ENCODE measurements at regions not wholly inside any gene's neighbourhood (a gene's known extent, or its start where the extent isn't known, plus 50 kb on each side); places are given as distances from the start of the nearest gene placed in this dataset.
"Not testable (repeated sequence)": the region's sequence is repeated elsewhere in the genome, so short reads cannot be mapped to it uniquely, and the experiment has no call there.

DNA sequence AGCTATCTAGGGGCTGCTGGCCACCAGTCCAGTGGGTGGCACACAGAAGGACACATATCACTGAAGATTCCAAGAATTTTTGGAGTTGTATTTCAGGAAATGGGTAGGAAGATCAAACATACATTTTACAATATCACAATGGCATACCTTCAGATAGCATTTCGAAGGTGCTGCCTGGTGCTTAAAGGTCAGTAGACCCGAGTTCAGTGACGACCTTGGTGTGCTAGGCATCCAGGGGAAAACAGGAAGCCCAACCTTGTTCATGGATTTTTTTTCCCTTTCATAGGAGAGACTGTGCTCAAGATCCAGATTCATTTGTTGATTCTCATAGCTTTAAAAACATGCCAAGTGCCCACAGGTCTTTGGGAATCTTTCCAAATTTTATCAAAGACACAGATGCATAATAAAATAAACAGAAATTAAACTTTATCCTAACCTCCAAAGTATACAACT is 51.0 kb upstream of the RCBTB2 start:
- no peak for DNase-seq (ENCODE audit: extremely low read depth, low read depth, low spot score)

DNA sequence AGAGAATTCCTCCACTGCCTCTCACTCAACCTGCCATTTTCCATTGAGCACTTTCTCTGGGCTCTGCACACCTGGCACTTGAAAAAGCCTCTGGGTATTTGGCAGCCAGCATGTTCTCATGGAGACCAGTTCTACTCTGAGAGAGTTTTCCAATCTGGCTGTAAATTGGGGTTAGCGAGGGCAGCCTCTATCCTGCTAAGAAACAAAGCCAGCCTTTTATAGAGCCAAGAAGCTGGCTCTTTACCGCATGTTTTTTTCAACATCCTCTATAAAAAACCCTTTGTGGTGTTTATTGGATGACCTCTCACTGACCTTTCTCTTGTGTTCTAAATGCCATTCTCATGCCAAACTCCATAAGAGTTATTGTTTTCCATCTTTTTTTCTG is 52.6 kb upstream of the RCBTB2 start:
- peak; percentile 77 for DNase-seq (ENCODE audit: extremely low read depth, low read depth, low spot score)

DNA sequence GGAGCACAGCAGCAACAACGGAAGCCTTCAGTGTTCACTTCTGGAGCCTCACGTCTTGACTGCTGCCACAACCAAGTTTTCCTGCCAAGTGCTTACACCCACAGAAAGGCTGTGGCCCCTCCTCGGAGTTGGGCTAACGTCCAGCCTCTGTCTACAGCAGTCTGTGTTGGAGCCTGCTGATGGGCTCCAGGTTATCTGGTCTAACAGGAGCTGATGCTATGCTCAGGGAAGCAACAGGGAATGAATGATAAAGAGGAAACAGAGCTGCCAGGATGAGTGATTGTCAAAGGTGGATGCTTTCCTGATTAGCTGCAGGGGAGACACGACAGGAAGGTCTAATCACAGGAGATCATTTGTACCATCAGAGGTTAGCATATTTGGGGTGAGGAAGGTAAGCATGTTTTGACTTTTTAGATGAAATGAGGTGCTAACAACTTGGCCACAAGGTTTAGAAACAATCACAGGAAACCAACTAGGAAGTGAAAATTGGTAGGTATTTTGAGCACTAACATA is 53.8 kb upstream of the RCBTB2 start:
- DNase-seq (ENCODE audit: extremely low read depth, low read depth, low spot score) = no peak

GRCh38 chr13:48588120-48588519 is 55.2 kb upstream of the RCBTB2 start:
- no peak for DNase-seq (ENCODE audit: extremely low read depth, low read depth, low spot score)

GRCh38 chr13:48590141-48590901 is 57.4 kb upstream of the RCBTB2 start:
- DNase-seq (ENCODE audit: extremely low read depth, low read depth, low spot score) = no peak

DNA sequence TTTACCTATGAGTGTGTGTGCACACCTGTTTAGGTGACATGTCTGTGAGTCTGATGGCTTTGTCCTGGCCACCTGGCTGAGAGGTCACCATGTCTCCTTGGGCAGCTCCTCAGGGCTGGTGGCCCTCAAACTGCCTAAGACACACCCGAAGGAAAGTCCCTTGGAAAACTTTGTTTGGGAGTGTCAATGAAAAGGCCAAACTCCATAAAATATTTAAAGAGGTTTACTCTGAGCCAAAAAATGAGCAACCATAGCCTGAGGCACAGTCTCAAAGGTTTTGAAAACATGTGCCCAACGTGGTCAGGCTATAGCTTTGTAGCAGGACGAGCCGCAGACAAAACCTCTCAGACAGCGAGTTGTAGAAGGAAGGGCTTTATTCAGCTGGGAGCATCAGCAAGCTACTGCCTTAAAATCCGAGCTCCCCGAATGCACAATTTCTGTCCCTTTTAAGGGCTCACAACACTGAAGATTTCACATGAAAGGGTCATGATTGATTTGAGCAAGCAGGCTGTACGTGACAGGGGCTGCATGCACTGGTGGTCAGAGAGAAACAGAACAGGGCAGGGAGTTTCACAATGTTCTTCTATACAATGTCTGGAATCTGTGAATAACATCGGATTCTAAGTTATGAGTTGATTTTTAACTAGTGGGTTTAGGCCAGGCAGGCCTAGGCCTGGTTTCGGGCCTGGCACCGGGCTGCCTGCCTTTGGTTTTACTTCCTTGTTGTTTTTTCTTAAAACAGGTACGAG is 58.4 kb upstream of the RCBTB2 start:
- DNase-seq (ENCODE audit: extremely low read depth, low read depth, low spot score) = not testable (repeated sequence)

DNA sequence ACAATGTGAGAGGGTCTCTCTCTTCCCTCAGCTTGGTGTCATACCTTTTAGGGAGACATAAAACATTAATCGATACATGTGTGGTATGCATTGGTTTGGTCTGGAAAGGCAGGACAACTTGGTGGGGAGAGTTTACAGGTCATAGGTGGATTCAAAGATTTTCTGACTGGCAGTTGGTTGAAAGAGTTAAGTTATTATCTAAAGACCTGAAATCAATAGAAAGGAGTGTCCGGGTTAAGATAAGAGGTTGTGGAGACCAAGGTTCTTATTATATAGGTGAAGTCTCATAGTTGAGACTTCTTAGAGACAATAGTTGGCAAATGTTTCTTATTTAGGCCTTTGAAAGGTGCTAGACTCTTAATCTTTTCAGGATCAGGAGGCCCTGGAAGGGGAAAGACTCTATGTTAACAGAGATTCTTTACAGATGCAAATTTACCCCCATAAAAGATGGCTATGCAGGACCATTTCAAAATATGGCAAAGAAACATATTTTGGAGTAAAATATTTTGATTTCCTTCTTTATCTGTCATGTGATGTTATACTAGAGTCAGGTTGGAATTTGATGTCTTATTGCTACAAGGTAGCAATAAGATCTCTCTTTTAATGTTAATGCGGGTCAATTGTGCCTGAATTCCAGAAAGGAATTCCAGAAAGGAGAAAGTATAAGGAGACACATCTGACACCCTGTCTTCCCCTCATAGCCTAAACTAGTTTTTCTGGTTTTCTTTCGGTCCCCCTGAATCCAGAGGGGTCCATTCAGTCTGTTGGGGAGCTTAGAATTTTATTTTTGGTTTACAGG is 59.2 kb upstream of the RCBTB2 start:
- no peak for DNase-seq (ENCODE audit: extremely low read depth, low read depth, low spot score)

- no peak for DNase-seq (ENCODE audit: extremely low read depth, low read depth, low spot score)
Observed at GRCh38 chr13:48592688-48593049, 59.8 kb upstream of the RCBTB2 start.

DNA sequence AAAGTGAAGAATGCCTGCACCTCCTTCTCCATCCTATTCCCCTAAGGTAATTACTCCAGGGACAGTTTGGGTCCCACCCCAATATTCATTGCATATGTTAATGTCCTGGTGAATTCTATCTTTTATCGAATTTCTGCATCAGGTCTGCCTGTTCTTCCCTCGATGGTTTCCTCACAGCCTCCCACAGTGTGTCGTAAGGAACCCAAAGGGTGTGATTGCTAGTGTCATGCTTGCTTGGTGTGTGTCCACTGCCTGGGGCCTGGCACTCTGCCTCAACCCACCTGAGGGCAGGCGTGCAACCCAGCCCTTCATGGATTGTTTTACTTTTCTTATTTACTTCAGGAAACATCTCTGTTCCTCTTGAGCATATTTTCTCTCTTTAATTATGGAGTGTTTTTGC is 60.2 kb upstream of the CYSLTR2 start:
- no peak for DNase-seq (ENCODE audit: extremely low read depth, low read depth, low spot score)

DNA sequence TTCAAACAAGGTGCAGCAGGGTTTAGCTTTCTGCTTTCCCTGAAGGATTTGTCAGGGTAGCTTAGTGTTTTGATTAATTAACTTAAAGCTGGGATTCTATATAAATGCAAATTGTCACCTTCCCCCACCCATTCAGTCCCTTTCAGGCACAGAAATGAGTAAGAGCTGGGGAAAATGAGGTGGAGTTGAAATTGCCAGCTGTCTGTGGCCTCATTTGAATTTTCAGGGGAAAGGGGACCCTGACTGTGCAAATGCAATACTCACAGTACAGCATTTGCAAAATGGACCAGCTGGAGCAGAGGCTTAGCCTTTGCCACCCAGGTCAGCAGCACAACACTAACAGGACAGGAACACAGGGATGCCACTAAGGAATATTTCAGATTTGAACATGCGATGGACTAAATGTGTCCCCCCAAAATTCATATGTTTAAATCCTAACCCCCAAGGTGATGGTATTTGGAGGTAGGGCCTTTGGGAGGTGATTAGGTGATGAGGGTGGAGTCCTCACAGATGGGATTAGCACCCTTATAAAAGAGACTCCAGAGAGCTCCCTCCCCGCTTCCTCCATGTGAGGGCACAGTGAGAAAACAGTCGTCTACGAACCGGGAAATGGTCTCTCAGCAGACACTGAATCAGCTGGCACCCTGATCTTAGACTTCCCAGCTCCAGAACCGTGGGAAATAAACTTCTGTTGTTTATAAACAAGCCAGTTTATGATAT is 59.5 kb upstream of the CYSLTR2 start:
- DNase-seq (ENCODE audit: extremely low read depth, low read depth, low spot score) = no peak

DNA sequence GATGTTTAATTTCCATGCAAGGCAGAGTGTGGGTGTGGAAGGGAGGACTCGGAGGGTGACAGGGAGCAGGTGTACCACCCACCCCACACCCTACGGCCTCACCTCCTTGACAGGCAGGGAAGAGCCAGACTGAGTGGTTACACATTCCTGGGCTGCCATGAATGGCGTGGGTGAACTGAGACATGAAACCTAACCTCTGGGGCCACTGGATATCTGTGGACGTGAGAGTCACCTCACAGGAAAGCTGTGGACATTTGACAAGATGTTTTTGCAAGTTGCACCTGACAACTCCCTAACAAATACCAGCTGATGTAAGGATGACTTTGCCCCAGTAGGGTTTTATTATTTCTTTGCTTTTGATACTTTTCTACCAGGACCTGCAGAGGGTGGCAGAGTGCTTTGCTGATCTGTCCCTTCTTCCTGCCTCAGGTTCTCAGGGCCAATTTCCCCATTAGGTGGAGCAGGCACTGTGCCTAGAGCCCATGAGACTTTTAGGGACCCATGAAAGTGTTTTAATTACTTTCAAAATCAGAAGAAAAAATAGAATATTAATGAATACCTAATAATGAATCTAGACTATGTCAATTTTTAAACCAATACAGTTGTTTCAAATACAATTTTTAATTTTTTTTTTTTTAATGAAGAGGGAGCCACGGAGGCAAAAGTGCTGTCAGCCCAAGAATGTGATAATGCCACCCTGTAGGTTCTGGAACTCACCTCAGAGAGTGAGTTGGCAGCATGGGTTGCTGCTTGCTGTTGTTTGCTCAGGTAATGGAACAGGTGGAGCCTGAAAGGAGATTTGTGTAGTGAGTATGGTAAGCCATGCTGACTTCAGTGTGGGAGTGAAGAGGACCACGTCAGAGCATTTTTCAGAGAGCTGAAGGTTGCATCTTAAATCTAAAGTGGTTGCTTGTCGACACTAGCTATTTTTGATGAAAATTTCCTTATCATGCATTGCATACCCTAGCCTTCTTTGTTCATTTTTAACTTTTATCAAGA is 58.0 kb upstream of the CYSLTR2 start:
- DNase-seq (ENCODE audit: extremely low read depth, low read depth, low spot score) = no peak

DNA sequence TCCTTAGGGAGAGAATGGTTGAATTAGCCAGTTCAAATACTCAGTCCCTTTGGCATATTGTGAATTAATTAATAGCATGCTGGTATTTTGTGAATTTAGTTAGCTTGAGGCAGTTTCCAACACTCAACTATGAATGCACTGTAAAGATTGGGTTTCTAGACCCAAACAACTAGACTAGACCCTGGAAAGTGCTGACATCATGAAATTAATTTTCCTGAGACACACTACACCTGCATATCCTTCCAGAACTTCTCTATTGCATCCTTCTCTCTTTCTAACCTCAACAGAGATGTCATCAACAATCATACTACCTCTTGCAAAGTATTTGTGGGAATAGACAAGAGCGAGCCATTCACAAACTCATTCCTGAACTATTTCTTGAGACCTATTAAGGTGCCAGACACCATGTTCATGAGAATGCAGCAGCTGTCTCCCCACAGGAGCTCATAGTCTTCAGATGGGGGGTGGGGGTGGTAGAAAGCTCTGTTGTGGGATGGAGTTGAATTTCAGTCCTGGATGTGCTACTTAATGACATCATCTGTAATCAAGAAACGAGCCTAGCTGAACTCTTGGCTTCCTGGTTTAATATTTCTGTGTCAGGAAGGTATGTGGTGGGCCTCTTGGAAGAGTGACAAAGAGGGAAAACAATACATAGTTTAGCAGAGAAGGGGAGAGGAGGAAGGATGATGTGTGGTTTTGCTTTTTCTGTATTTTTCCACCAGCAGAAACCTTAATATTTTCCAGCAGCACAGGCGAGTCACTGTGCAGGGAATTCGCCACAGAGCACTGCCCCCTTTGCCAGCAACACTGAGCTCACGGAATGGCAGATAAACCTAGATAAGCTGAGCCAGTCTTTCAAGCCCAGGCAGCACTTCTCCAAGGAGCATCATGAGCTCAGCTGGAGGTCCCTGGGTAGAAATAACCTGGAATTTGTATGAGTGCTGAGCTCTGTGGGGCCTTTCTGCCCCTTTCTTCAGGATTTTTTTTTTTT is 53.1 kb upstream of the CYSLTR2 start:
- DNase-seq (ENCODE audit: extremely low read depth, low read depth, low spot score) = no peak

DNA sequence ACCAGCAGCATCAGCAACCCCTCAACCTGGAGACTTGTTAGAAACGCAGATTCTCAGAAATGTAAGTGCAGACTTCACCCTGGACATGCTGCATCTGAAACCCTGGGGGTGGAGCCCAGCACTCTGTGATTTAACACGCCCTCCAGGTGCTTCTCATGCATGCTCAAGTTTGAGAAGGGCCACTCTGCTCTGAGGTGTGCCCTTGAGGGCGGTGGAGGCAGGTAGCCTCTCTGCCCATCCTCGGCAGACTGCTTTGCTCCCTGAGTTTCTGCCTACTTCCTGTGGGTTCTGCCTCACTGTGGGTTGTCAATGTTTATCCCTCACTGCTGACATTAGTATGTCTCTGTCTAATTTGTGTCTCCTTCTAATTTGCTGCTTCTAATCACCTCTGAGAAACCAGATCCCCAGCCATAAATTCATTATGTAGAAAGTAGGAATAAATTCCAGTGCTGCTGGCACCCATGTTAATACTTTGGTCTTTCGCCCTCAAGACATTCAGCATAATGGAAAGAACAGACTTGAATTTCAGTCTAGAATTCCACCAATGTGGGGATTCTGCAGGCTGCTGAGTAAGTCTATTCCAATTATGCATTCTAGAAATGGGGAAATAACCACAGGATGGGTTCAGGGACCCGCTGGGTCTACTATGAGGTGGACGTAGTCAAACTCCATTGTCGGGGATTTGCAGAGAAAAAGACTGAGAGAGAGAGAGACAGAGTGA is 51.3 kb upstream of the CYSLTR2 start:
- DNase-seq (ENCODE audit: extremely low read depth, low read depth, low spot score) = no peak

- DNase-seq (ENCODE audit: extremely low read depth, low read depth, low spot score) = no peak
Observed at GRCh38 chr13:48603375-48603774, 50.4 kb upstream of the CYSLTR2 start.

All from glomerular endothelial cell (primary cell).